HG02884 (cell line): ENCODE measurements at regions not wholly inside any gene's neighbourhood (a gene's known extent, or its start where the extent isn't known, plus 50 kb on each side); places are given as distances from the start of the nearest gene placed in this dataset.
"Not testable (repeated sequence)": the region's sequence is repeated elsewhere in the genome, so short reads cannot be mapped to it uniquely, and the experiment has no call there.

Experiments used
- ATAC-seq: cut with Tn5 transposase; IDR thresholded peaks from one replicate; pipeline ENCODE4 v1.9.1; 2021; ENCODE audit warnings: mild to moderate bottlenecking, moderate library complexity; ENCODE audit not compliant: unreplicated experiment

DNA sequence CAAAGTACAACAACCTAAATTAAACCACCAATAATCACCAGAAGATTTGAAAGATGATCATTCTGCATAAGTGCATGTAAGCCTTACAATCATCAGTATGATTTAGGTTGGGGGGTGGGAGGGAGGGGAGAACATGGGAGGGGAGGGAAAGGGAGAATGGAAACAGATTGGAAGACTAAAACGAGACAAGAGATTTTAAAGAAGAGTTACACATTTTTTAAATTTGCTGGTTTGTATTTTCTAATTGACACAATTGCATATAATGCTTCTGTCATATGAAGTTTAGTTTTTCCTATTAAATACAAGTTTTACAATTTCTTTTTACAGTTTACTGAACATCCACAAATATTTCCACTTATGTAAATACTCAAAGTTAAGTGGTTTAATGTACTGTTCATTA lies 2118.9 kb downstream of the PCDH9 start:
- ATAC-seq: no peak

DNA sequence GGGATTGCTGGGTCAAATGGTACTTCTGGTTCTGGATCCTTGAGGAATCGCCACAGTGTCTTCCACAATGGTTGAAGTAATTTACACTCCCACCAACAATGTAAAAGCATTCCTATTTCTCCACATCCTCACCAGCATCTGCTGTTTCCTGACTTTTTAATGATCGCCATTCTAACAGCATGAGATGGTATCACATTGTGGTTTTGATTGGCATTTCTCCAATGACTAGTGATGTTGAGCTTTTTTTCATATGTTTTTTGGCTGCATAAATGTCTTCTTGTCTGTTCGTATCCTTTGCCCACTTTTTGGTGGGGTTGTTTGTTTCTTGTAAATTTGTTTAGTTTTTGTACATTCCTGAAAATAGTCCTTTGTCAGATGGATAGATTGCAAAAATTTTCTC lies 2125.7 kb downstream of the PCDH9 start:
- not testable (repeated sequence) for ATAC-seq

- no peak for ATAC-seq
These were observed 2126.8 kb downstream of the PCDH9 start for GRCh38 chr13:65103351-65103750.

- ATAC-seq: no peak
These were observed 2134.7 kb downstream of the PCDH9 start for GRCh38 chr13:65095161-65096082.

GRCh38 chr13:65093357-65093756 lies 2136.8 kb downstream of the PCDH9 start:
- ATAC-seq: no peak

GRCh38 chr13:65091031-65091430 lies 2139.1 kb downstream of the PCDH9 start:
- no peak for ATAC-seq

DNA sequence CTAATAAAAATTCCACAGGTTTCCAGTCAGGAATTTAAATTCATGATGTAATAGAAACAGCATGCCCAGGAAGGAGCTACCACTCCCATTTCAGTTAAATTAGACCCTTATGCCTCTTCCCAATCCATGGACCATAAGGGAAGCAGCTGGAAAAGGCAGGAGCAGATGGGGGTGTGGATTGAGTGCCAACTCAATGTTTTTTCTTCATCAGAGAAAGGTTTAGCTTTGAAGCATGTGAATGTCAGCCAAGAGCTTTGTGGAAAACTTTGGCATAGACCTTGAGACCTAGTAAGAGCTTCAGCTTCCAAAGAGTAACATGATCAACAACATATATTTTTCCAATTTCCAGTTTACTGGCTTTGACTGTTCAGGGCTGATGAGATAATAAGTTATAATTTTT lies 2139.9 kb downstream of the PCDH9 start:
- no peak for ATAC-seq

GRCh38 chr13:65088906-65089305 lies 2141.2 kb downstream of the PCDH9 start:
- no peak for ATAC-seq

DNA sequence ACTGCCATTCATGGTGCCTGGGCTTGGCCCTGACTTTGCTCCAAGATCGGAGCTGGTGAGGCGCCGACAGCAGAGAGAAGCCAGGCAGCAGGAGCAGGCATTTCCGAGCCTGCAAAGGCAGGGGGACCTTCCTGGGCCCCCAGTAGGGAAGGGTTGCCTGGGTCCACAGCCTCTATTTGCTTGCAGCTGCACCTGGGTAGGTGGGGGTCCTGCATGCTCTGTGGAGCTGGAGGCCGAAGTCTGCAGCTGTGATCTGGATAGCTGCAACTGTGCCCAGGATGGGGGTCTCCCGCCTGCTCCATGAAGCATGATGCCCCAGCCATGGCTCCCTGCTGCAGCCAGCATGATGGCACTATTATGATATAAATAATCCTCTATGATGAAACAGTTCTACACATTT lies 2144.2 kb downstream of the PCDH9 start:
- ATAC-seq: no peak

DNA sequence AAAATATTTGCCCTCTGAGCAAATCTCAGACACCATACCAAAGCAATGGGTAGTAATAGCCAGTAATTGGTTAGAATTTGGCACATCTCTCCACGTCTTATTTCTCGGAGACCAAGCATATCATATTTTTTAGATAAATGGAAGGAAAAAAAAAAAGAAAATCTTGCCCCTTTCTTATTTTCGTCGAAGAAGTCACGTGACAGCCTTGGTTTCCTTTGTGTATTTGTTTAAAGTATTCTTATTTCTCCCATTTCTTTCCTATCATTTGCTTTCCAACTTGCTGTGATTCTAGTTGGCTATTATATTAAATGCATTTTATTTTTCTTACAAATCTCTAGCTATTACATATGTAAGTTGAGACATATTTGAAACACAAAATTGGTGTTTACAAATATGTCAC lies 2155.9 kb downstream of the PCDH9 start:
- no peak for ATAC-seq

GRCh38 chr13:65064967-65065366 lies 2165.2 kb downstream of the PCDH9 start:
- no peak for ATAC-seq

GRCh38 chr13:65063753-65064152 lies 2166.4 kb downstream of the PCDH9 start:
- ATAC-seq: no peak

- no peak for ATAC-seq
These were observed 2172.2 kb downstream of the PCDH9 start for GRCh38 chr13:65057986-65058385.

DNA sequence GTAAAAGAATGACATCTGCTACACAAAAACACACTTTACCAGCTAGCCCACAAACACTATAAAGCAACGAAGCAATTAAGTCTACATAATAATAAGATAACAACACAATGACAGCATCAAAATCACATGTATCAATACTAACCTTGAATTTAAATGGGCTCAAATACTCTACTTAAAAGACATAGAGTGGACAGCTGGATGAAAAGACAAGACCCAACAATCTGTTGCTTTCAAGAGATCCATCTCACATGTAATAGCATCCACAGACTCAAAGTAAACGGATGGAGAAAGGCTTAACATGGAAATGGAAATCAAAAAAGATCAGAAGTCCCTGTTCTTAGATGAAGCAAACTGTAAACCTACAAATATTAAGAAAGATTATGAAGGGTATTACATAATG lies 2175.9 kb downstream of the PCDH9 start:
- ATAC-seq: no peak

- ATAC-seq: no peak
These were observed 2193.1 kb downstream of the PCDH9 start for GRCh38 chr13:65036999-65037398.

DNA sequence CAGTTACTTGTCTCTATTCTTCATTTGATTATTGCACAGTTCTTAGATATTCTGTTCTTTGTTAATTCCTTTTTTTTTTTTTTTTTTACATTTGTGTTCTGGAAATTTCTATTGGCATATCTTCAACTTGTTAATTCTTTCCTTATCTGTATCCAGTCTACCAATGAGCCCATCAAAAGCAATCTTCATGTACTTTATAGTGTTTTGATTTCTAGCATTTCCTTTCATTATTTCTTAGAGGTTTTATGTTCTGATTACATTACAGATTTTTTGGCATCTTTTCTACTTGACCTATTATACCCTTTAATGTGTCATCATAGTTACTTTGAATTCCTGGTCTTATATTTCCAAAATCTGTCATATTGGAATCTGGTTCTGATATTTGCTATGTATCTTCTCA lies 2194.8 kb downstream of the PCDH9 start:
- ATAC-seq: no peak

GRCh38 chr13:65034266-65034665 lies 2195.9 kb downstream of the PCDH9 start:
- ATAC-seq: no peak

GRCh38 chr13:65032825-65033224 lies 2197.3 kb downstream of the PCDH9 start:
- no peak for ATAC-seq

DNA sequence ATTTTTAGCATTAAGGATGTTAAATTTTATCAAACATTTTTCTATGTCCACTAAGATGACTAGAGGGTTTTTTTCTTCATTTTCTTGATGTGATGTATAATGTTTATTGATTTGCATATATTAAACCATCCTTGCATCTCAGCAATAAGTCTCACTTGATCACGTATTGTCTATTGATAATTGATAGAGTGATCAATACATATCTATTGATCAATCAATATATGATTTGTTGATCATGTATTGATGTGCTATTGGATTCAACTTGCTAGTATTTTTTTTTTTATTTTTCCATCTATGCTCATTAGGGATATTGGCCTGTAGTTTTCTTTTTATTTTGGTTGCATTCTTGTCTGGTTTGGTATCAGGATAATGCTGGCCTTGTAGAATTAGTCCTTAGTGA lies 2202.0 kb downstream of the PCDH9 start:
- no peak for ATAC-seq

- ATAC-seq: no peak
These were observed 2203.6 kb downstream of the PCDH9 start for GRCh38 chr13:65026505-65026904.

DNA sequence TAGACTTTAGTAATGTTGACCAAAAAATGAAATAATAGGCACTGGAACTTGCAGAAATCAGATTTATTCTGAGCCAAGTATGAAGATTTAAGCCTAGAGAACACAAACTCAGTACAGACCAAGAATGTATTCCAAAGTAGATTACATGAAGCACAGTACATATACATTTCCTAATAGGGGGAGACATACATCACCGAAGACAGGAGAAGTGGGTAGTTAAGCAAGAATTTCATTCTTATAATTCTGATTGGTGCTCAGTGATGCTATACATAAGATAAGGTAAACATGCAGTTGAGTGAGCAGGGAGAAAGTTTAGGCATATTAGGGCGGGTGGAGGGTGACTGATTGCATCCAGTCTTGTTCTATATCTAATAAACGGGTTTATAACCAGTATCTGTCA lies 2218.8 kb downstream of the PCDH9 start:
- no peak for ATAC-seq

DNA sequence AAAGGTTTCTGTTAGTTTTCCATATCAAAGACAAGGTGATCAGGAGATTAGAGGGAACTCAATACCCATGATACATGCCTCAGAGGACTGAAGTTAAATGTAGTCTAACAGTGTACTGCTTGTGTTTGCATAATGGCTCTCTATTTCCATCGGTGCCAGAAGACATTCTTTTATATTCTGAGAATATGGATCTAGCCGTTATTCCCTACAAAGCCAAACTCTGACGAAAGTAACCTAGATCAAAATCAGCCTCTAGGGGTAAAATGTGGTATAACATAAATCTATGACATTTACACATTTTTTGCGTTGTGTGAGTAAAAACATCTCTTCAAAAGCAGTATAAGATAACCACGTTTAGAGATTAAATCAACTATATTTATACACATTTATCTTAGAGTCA lies 2232.7 kb downstream of the PCDH9 start:
- ATAC-seq: no peak
